SU-DHL-6 (cell line): ENCODE measurements at regions not wholly inside any gene's neighbourhood (a gene's known extent, or its start where the extent isn't known, plus 50 kb on each side); places are given as distances from the start of the nearest gene placed in this dataset.

Experiments
- H2AFZ ChIP-seq: fragments of 200-600 bp; sonication (generic); 2 replicates; pipeline ENCODE4 v1.6.1; 2014; ENCODE audit warnings: low read depth, mild to moderate bottlenecking, moderate library complexity, mixed read lengths, antibody characterized with exemption, low read length; ENCODE audit not compliant: severe bottlenecking
- H3F3A ChIP-seq: fragments of 200-600 bp; shearing (Covaris generic); 2 replicates; pipeline ENCODE4 v1.6.0; 2016; ENCODE audit warnings: antibody characterized with exemption, mild to moderate bottlenecking; ENCODE audit not compliant: insufficient read depth
- H3K27ac ChIP-seq: fragments of 200-600 bp; sonication (generic); 2 replicates; pipeline ENCODE4 v1.5.1; 2016; ENCODE audit warnings: low read depth, mild to moderate bottlenecking, low read length, moderate library complexity, mixed read lengths
- H3K27me3 ChIP-seq: fragments of 200-600 bp; sonication (generic), shearing (Covaris generic); 2 replicates; pipeline ENCODE4 v1.6.0; 2014; ENCODE audit warnings: mild to moderate bottlenecking, low read length
- H3K36me3 ChIP-seq: fragments of 200-600 bp; sonication (generic); 2 replicates; pipeline ENCODE4 v1.6.1; 2014; ENCODE audit warnings: mild to moderate bottlenecking, low read length, mixed read lengths
- H3K4me2 ChIP-seq: fragments of 300-600, 200-600 bp; shearing (Covaris generic), sonication (generic); 2 replicates; pipeline ENCODE4 v1.6.0; 2014; ENCODE audit warnings: low read length, low read depth, mild to moderate bottlenecking; ENCODE audit not compliant: poor library complexity, severe bottlenecking
- H3K4me3 ChIP-seq: fragments of 200-600 bp; sonication (generic); 2 replicates; pipeline ENCODE4 v1.5.1; 2014; ENCODE audit warnings: antibody characterized with exemption, low read length, mild to moderate bottlenecking, mixed read lengths; ENCODE audit not compliant: insufficient read depth, poor library complexity, severe bottlenecking
- H3K79me2 ChIP-seq: fragments of 200-600 bp; sonication (generic); 2 replicates; pipeline ENCODE4 v1.6.1; 2014; ENCODE audit warnings: mild to moderate bottlenecking, low read length, moderate library complexity; ENCODE audit not compliant: insufficient read depth
- H3K9ac ChIP-seq: fragments of 200-600 bp; sonication (generic); 2 replicates; pipeline ENCODE4 v1.7.0; 2014; ENCODE audit warnings: mild to moderate bottlenecking, low read length
- H3K9me2 ChIP-seq: fragments of 200-600 bp; sonication (generic); replicated peaks from 2 replicates; pipeline ENCODE4 v1.6.1; 2014; ENCODE audit warnings: low read length; ENCODE audit not compliant: insufficient read depth
- H3K9me3 ChIP-seq: fragments of 200-600 bp; sonication (generic); 2 replicates; pipeline ENCODE4 v1.6.1; 2014; ENCODE audit warnings: low read length, mixed read lengths; ENCODE audit not compliant: insufficient read depth
- H4K20me1 ChIP-seq: fragments of 200-600 bp; sonication (generic); 2 replicates; pipeline ENCODE4 v1.6.1; 2014; ENCODE audit warnings: low read depth, mild to moderate bottlenecking, antibody characterized with exemption, low read length, moderate library complexity, mixed read lengths
- CTCF ChIP-seq: fragments of 200-600 bp; sonication (generic); IDR thresholded peaks from one replicate; pipeline ENCODE4 v1.5.1; 2017; ENCODE audit warnings: antibody characterized with exemption, mild to moderate bottlenecking, low read length, moderate library complexity; ENCODE audit not compliant: insufficient read depth, poor library complexity, severe bottlenecking
- EZH2phosphoT487 ChIP-seq: fragments of 200-600 bp; sonication (generic), shearing (Covaris generic); conservative IDR thresholded peaks from 2 replicates; pipeline ENCODE4 v1.6.1; 2018; ENCODE audit warnings: mild to moderate bottlenecking, antibody characterized with exemption, low read length, moderate library complexity, mixed read lengths

- Histone ChIP-seq H3F3A (no peaks in the 10 kb centered on the region), H4K20me1 (no peaks in the 10 kb centered on the region), H3K4me3 (no peak overlapping the region), H3K27ac (no peak overlapping the region), H3K4me2 (no peak overlapping the region), H3K9me3 (no peaks in the 10 kb centered on the region), H3K27me3 (no peaks in the 10 kb centered on the region), H3K9me2 (no peaks in the 10 kb centered on the region), H3K9ac (no peak overlapping the region), H2AFZ (no peak overlapping the region), H3K36me3 (no peaks in the 10 kb centered on the region), H3K79me2 (no peaks in the 10 kb centered on the region)
- no peak for TF ChIP-seq EZH2phosphoT487
- TF ChIP-seq CTCF, result no peak
These were observed 490.4 kb upstream of the ID2 start for GRCh38 chr2:8191427-8191826.

DNA sequence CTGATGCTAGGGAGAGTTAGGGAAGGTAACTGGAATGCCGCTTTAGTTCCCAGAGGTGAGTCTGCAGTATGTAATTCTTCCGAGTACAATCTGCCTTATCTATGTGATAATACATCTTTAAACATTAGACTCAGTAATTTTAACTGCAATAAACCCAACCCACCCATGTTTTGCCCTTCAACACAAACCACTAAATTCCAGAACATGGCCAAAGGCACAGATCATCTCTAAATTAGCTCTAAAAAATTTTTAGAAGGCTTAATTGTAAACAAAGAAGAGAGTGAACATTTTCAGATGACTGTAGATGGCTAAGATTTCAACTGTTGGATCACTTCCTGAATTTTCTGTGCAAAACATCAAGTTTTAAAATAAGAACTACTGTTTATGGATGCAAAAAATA lies 488.7 kb upstream of the ID2 start:
- H3K4me2 ChIP-seq, result no peak overlapping the region

DNA sequence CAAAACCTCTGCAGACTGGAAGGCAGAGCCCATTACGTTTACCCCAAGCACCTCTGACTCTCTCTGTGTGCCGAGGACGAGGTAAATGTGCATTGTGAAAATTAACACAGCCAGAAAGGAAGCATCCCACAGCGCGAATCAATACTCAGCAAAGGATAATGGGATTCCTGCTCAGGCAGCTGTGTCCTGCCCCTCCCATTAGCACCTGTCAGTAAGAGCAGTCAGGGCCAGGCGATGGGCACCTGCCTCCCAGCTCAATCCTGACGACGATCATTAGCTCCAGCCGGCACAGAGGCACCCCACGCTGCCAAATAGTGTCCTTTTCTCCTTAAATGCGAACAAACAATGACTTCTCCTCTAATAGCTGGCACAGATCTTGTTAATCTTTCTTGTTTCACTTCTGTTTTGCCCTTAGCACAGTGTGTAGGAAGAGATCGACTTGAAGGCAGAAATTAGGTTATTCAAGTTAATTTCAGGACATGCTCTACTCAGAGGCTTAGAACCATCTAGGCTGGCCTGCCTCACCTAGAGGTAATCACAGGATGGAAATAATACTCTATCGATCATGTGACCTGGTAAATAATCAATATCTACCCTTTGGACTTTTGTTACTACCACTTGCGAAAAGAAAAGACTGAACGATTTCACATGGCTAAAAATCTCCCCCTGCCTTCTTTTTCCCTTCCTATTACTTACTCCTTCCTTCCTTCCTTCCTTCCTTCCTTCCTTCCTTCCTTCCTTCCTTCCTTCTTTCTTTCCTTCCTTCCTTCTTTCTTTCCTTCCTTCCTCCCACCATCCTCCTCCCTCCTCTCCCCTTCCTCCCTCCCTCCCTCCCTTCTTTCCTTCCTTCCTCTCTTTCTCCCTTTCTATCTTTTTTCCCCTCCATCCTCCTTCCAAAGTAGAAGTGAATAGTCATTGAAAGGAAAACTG lies 487.9 kb upstream of the ID2 start:
- TF ChIP-seq CTCF (no peak), EZH2phosphoT487 (no peak)
- no peaks in the 10 kb centered on the region for H4K20me1 ChIP-seq
- no peak overlapping the region for H3K4me3 ChIP-seq
- H3K9me2 ChIP-seq, result no peaks in the 10 kb centered on the region
- no peaks in the 10 kb centered on the region for H3K9me3 ChIP-seq
- H3K27me3 ChIP-seq, result no peaks in the 10 kb centered on the region
- H2AFZ ChIP-seq, result no peak overlapping the region
- no peak overlapping the region for H3K27ac ChIP-seq
- H3K36me3 ChIP-seq, result no peaks in the 10 kb centered on the region
- H3K9ac ChIP-seq, result no peak overlapping the region
- H3K4me2 ChIP-seq, result no peak overlapping the region
- no peaks in the 10 kb centered on the region for H3F3A ChIP-seq
- no peaks in the 10 kb centered on the region for H3K79me2 ChIP-seq

More for the DNA sequence above, 488.7 kb upstream of the ID2 start:
- Histone ChIP-seq H3K9ac (no peak overlapping the region), H3K36me3 (no peaks in the 10 kb centered on the region), H3K79me2 (no peaks in the 10 kb centered on the region), H3K9me3 (no peaks in the 10 kb centered on the region), H4K20me1 (no peaks in the 10 kb centered on the region), H3K27me3 (no peaks in the 10 kb centered on the region), H3F3A (no peaks in the 10 kb centered on the region), H3K9me2 (no peaks in the 10 kb centered on the region), H2AFZ (no peak overlapping the region), H3K27ac (no peak overlapping the region), H3K4me3 (no peak overlapping the region)
- TF ChIP-seq EZH2phosphoT487 (no peak), CTCF (no peak)
